GM12878 (cell line): ENCODE measurements at regions not wholly inside any gene's neighbourhood (a gene's known extent, or its start where the extent isn't known, plus 50 kb on each side); places are given as distances from the start of the nearest gene placed in this dataset.

ENCODE experiments used
- ATAC-seq: fragments of 200-7000 bp; cut with Tn5 transposase; 3 replicates; pipeline ENCODE4 v1.9.1; 2020; ENCODE audit warnings: mild to moderate bottlenecking, moderate library complexity
- BruUV-seq: library from RNA; stranded (reverse); fragments of 400-500 nt; replicated peaks from 2 replicates; lab custom pipeline; 2021; lab: Mats Ljungman, UMichigan
- CTCF ChIA-PET: fragments of 300-600 bp; sonication (Branson Sonifier 250); formaldehyde crosslinking; extraction: SDS; loops from one replicate; lab custom pipeline; 2021; ENCODE audit warnings: inconsistent platforms; lab: Yijun Ruan, JAX
- POLR2A ChIA-PET: fragments of 350-600 bp; formaldehyde crosslinking; extraction: SDS; loops from one replicate; lab custom pipeline; 2021; ENCODE audit warnings: inconsistent platforms; lab: Charles Lee
- RAD21 ChIA-PET: fragments of 300-600 bp; sonication (Branson Sonifier 250); formaldehyde crosslinking; loops from one replicate; lab custom pipeline; 2023; ENCODE audit warnings: antibody characterized with exemption; ENCODE audit not compliant: unreplicated experiment; lab: Charles Lee
- SMC1A ChIA-PET: fragments of 300-600 bp; sonication (Branson Sonifier 250); formaldehyde crosslinking; loops from one replicate; lab custom pipeline; 2023; ENCODE audit not compliant: unreplicated experiment, uncharacterized antibody; lab: Charles Lee
- DNase-seq: peaks from one replicate; pipeline ENCODE4 v3.0.0-alpha.2; 2011; ENCODE audit warnings: low read depth, low spot score
- FAIRE-seq: peaks from 3 replicates; lab custom pipeline; 2011; peaks lifted over from hg19 to GRCh38; lab: Jason Lieb, UNC
- H2AFZ ChIP-seq: 2 replicates; pipeline ENCODE4 v1.6.0; 2011; ENCODE audit warnings: low read depth, low read length, control low read depth; ENCODE audit not compliant: control insufficient read depth
- H3K27ac ChIP-seq: 2 replicates; pipeline ENCODE4 v1.5.1; 2011; ENCODE audit warnings: control low read depth; ENCODE audit not compliant: control insufficient read depth, insufficient read depth
- H3K27me3 ChIP-seq, 2 experiments: replicated peaks in 1 of 2; 2 replicates each; pipeline versions ENCODE4 v1.6.0 to v1.6.1; 2011; ENCODE audit warnings: low read length in 1 of 2; ENCODE audit not compliant: control insufficient read depth in 2 of 2, insufficient read depth in 2 of 2
- H3K36me3 ChIP-seq, 2 experiments: 2 replicates each; pipeline ENCODE4 v1.5.1; 2011; ENCODE audit warnings: low read length in 1 of 2; ENCODE audit not compliant: control insufficient read depth in 2 of 2, insufficient read depth in 2 of 2
- H3K4me1 ChIP-seq: 2 replicates; pipeline ENCODE4 v1.6.1; 2011; ENCODE audit warnings: mild to moderate bottlenecking, low read length, moderate library complexity, mixed read lengths; ENCODE audit not compliant: control insufficient read depth, insufficient read depth
- H3K4me2 ChIP-seq: 2 replicates; pipeline ENCODE4 v1.6.0; 2011; ENCODE audit warnings: control low read depth; ENCODE audit not compliant: control insufficient read depth, insufficient read depth
- H3K4me3 ChIP-seq: fragments of 200-600 bp; sonication (generic); 2 replicates; pipeline ENCODE4 v1.5.1; 2016
- H3K79me2 ChIP-seq: 2 replicates; pipeline ENCODE4 v1.6.0; 2011; ENCODE audit warnings: low read length; ENCODE audit not compliant: control insufficient read depth, insufficient read depth
- H3K9ac ChIP-seq: 2 replicates; pipeline ENCODE4 v1.8.0; 2011; ENCODE audit warnings: low read length, control low read depth, mixed read lengths; ENCODE audit not compliant: control insufficient read depth, insufficient read depth
- H3K9me3 ChIP-seq: replicated peaks from 3 replicates; pipeline ENCODE4 v1.5.1; 2011; ENCODE audit warnings: mild to moderate bottlenecking, low read length; ENCODE audit not compliant: control insufficient read depth, insufficient read depth
- H4K20me1 ChIP-seq: 2 replicates; pipeline ENCODE4 v1.6.0; 2011; ENCODE audit not compliant: control insufficient read depth, insufficient read depth
- DPF2 ChIP-seq: fragments of 450-650 bp; IDR thresholded peaks from 2 replicates; pipeline ENCODE4 v1.6.1; 2017; ENCODE audit warnings: mild to moderate bottlenecking
- FOS ChIP-seq: IDR thresholded peaks from 3 replicates; pipeline ENCODE4 v1.6.1; 2011; ENCODE audit warnings: borderline replicate concordance; ENCODE audit not compliant: insufficient read length; ENCODE audit errors: extremely low read depth
- NR2C2 ChIP-seq: IDR thresholded peaks from 2 replicates; pipeline ENCODE4 v1.6.1; 2011; ENCODE audit warnings: borderline replicate concordance, low read depth; ENCODE audit not compliant: control insufficient read depth, insufficient read length
- RAD51 ChIP-seq: fragments of 450-650 bp; IDR thresholded peaks from 2 replicates; pipeline ENCODE4 v1.6.1; 2016; ENCODE audit warnings: moderate library complexity, mild to moderate bottlenecking, inconsistent platforms
- ZNF592 ChIP-seq: fragments of 450-650 bp; IDR thresholded peaks from 2 replicates; pipeline ENCODE4 v1.6.1; 2017; ENCODE audit warnings: mild to moderate bottlenecking, moderate library complexity
- WGBS: methylation state at CpG from one replicate; pipeline ENCODE4 v1.1.6; 2016; ENCODE audit warnings: low lambda C conversion rate; ENCODE audit not compliant: insufficient replicate concordance, insufficient coverage; ENCODE audit errors: missing lambda C conversion rate; 5-methylcytosine and 5-hydroxymethylcytosine counted together
- in situ Hi-C: fragments of 300-500 bp; cut with MboI; formaldehyde crosslinking; loops from 9 replicates; pipeline ENCODE4 v1.14.3; 2018; ENCODE audit warnings: mixed read lengths
- intact Hi-C: fragments of 100-400 bp; cut with micrococcal nuclease; formaldehyde crosslinking; loops from one replicate; pipeline ENCODE4 v1.14.2; 2022; ENCODE audit not compliant: unreplicated experiment

DNA sequence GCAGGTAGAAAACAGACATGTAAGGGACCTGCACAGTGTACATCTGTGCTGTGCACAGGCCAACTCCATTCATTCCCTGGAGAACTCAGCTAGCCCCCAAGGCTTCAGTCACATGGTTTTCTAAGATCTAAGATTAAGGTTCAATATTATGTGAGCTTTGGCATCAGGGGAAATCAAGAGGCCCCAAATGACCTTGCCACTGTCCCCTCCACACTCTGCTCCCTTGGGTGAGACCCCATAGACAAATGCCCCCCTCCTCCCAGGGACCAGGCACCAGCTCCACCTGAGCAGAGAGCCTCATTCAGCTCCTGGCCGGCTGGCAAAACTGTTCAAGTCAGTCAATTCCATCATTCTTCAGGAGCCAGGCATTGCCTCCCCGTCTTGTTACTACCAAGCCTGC lies 93.6 kb upstream of the TMEM18 start:
- peaks cover 2% of the 10 kb centered on the region; the same call in 2 of the 3 replicates for H3K9me3 ChIP-seq
- in situ Hi-C loops (no loop called here), intact Hi-C loops (no loop called here)
- H3K27me3 ChIP-seq: no peaks in the 10 kb centered on the region; a peak in 1 of 4 replicates
- 7% methylated on average over 2 of the region's 2 CpGs for WGBS
- BruUV-seq: no TSS peak
- no peaks in the 10 kb centered on the region for H4K20me1 ChIP-seq
- no peaks in the 10 kb centered on the region for H3K4me1 ChIP-seq
- H3K36me3 ChIP-seq: no peaks in the 10 kb centered on the region
- no peak for TF ChIP-seq RAD51
- ATAC-seq (no peak), DNase-seq (no peak), FAIRE-seq (no peak)
- POLR2A ChIA-PET: no interaction called here
- RAD21 ChIA-PET: no interaction called here
- no peak overlapping the region for H3K9ac ChIP-seq
- SMC1A ChIA-PET: no interaction called here
- no peak overlapping the region for H3K4me3 ChIP-seq
- no peaks in the 10 kb centered on the region for H3K79me2 ChIP-seq
- no peak overlapping the region for H3K27ac ChIP-seq
- no peak overlapping the region for H2AFZ ChIP-seq
- no peak overlapping the region for H3K4me2 ChIP-seq
- CTCF ChIA-PET: no interaction called here

DNA sequence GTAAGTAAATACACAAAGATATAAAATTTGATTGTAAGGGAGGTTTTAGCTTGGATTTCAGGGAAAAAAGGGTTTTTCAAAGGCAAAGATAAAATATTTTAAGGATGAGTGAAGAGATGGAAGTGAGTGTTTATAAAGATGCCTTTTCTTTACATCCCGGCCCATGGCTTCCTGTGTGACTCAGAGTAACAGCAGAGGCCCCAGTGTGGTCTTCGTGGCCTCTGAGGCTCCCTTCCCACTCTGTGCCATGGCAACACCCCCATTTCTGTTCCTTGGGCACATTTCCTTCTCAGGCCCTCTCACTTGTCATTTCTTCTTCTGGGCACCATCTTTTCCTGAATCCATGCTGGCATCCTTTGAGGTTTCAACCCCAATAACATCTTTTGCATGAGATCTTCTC lies 92.6 kb upstream of the TMEM18 start:
- ChIA-PET POLR2A (no interaction called here), RAD21 (no interaction called here), CTCF (no interaction called here), SMC1A (no interaction called here)
- Histone ChIP-seq H3K9ac (no peak overlapping the region), H3K27me3 (no peaks in the 10 kb centered on the region; a peak in 1 of 4 replicates), H2AFZ (no peak overlapping the region), H3K27ac (no peak overlapping the region), H3K36me3 (no peaks in the 10 kb centered on the region), H3K4me2 (no peak overlapping the region), H3K4me3 (no peak overlapping the region), H3K9me3 (peaks cover 2% of the 10 kb centered on the region; the same call in 2 of the 3 replicates), H4K20me1 (no peaks in the 10 kb centered on the region), H3K79me2 (no peaks in the 10 kb centered on the region), H3K4me1 (no peaks in the 10 kb centered on the region)
- no peak for TF ChIP-seq NR2C2
- TF ChIP-seq FOS: no peak
- TF ChIP-seq DPF2: no peak
- no peak for TF ChIP-seq ZNF592
- no TSS peak for BruUV-seq
- ATAC-seq: no peak
- DNase-seq: no peak
- no peak for FAIRE-seq
- in situ Hi-C loops (no loop called here), intact Hi-C loops (no loop called here)
- WGBS: 7% methylated on average over 2 of the region's 2 CpGs
